ENCODE measurements at regions not wholly inside any gene's neighbourhood (a gene's known extent, or its start where the extent isn't known, plus 50 kb on each side); places are given as distances from the start of the nearest gene placed in this dataset.

DNA sequence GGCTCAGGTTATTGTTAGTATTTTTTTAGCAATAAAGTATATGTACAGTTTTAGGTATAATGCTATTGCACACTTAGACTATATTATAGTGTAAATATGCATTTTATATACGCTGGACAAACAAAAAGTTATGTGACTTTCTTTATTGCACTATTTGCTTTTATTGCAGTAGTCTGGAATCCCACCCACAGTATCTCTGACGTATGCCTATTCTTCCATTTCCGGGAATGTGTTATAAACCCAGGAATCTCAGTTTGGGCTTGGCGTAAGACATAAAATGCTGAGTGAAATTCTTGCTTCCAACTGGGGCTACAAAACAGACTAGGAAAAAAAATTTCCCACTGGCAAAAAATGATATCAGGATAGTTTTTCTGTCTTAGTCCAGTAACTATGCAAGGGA lies 119.1 kb downstream of the HTR1A start:
- intact Hi-C loops (cut with micrococcal nuclease; ENCODE audit: unreplicated experiment), result no loop called here
- CTCF ChIA-PET, result no interaction called here
- Mint-ChIP-seq H3K4me3 (ENCODE audit: low read depth, unreplicated experiment) (no peak overlapping the region), H3K4me1 (ENCODE audit: low read depth, unreplicated experiment) (no peaks in the 10 kb centered on the region), H3K36me3 (ENCODE audit: insufficient read depth, unreplicated experiment) (no peaks in the 10 kb centered on the region), H3K27me3 (ENCODE audit: unreplicated experiment) (no peaks in the 10 kb centered on the region), H3K9me3 (ENCODE audit: low read depth, unreplicated experiment) (peaks cover 8% of the 10 kb centered on the region), H3K27ac (ENCODE audit: unreplicated experiment) (no peak overlapping the region)
- TF ChIP-seq, protein P1, sequence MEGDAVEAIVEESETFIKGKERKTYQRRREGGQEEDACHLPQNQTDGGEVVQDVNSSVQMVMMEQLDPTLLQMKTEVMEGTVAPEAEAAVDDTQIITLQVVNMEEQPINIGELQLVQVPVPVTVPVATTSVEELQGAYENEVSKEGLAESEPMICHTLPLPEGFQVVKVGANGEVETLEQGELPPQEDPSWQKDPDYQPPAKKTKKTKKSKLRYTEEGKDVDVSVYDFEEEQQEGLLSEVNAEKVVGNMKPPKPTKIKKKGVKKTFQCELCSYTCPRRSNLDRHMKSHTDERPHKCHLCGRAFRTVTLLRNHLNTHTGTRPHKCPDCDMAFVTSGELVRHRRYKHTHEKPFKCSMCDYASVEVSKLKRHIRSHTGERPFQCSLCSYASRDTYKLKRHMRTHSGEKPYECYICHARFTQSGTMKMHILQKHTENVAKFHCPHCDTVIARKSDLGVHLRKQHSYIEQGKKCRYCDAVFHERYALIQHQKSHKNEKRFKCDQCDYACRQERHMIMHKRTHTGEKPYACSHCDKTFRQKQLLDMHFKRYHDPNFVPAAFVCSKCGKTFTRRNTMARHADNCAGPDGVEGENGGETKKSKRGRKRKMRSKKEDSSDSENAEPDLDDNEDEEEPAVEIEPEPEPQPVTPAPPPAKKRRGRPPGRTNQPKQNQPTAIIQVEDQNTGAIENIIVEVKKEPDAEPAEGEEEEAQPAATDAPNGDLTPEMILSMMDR (IDR thresholded peaks at IDR 0.05; ENCODE audit: unreplicated experiment), result no peak
- no TSS peak for BruUV-seq (replicated peaks)
- no peak for DNase-seq

DNA sequence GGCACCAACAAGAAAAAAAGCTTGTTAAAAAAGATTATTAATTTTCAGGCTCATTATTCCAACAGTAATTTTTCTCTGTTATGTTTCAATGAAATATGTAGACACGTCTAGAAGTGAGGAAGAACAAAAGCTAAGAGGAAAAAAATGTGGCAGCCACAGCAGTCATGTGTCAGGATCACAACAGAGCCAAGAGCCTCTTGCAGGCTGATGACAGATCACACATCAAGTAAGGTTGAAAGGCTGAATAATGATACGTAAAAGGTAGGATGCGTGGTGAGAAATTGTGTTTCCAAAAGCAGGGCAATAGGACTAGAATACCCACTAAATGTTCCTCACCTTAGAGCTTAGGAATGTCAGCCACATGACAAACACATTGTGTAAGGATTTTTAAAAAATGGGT lies 124.8 kb downstream of the HTR1A start:
- CTCF ChIA-PET, result no interaction called here
- no peak for DNase-seq
- no TSS peak for BruUV-seq (replicated peaks)
- Mint-ChIP-seq H3K27me3 (ENCODE audit: unreplicated experiment) (no peaks in the 10 kb centered on the region), H3K9me3 (ENCODE audit: low read depth, unreplicated experiment) (peaks cover 3% of the 10 kb centered on the region), H3K36me3 (ENCODE audit: insufficient read depth, unreplicated experiment) (no peaks in the 10 kb centered on the region), H3K4me1 (ENCODE audit: low read depth, unreplicated experiment) (no peaks in the 10 kb centered on the region), H3K4me3 (ENCODE audit: low read depth, unreplicated experiment) (no peak overlapping the region), H3K27ac (ENCODE audit: unreplicated experiment) (no peak overlapping the region)
- intact Hi-C loops (cut with micrococcal nuclease; ENCODE audit: unreplicated experiment), result loop anchor here (5.0 kb wide), 1 partner anchor 290 kb away; no protein-coding TSS in a partner anchor
- TF ChIP-seq, protein P1 (IDR thresholded peaks at IDR 0.05; ENCODE audit: unreplicated experiment), result no peak

DNA sequence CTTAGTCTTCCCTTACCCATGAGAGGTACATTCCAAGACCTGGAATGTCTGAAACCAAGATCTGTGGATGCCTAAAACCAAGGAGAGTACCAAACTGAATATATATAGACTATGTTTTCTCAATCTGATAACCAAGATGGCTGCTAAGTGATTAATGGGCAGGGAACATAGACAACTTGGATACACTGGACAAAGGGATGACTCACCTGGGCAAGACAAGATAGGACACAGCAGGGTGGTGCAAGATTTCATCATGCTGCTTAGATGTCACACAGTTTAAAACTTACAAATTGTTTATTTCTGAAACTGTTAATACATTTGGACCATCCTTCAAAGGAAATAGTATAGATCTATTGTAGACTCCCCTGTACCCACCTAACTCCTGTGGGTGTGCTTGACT lies 130.9 kb downstream of the HTR1A start:
- no peak overlapping the region for H3K27ac Mint-ChIP-seq (ENCODE audit: unreplicated experiment)
- H3K27me3 Mint-ChIP-seq (ENCODE audit: unreplicated experiment), result no peaks in the 10 kb centered on the region
- CTCF ChIA-PET, result no interaction called here
- BruUV-seq (replicated peaks), result no TSS peak
- no peaks in the 10 kb centered on the region for H3K4me1 Mint-ChIP-seq (ENCODE audit: low read depth, unreplicated experiment)
- peaks cover 4% of the 10 kb centered on the region for H3K9me3 Mint-ChIP-seq (ENCODE audit: low read depth, unreplicated experiment)
- no peak for DNase-seq
- H3K4me3 Mint-ChIP-seq (ENCODE audit: low read depth, unreplicated experiment), result no peak overlapping the region
- TF ChIP-seq, protein P1 (IDR thresholded peaks at IDR 0.05; ENCODE audit: unreplicated experiment), result no peak
- no peaks in the 10 kb centered on the region for H3K36me3 Mint-ChIP-seq (ENCODE audit: insufficient read depth, unreplicated experiment)
- intact Hi-C loops (cut with micrococcal nuclease; ENCODE audit: unreplicated experiment), result no loop called here

DNA sequence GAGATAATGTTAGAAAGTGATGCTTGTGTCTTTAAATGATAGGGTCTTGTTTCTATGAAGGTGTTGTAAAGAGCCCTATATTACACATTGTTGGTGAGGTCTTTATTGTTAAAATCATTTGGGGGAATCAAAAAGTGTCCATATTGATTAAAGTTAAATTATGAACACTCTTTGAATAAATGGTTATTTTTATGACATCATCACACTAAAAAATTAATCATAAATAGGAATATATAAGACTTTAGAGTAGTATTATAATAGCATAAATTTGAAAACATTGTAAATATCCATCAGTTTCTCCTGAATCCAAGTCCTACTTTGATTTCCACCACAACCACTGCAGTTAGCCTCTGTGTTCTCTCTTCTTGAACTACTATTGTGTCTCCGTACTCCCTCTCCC lies 136.3 kb downstream of the HTR1A start:
- CTCF ChIA-PET, result no interaction called here
- Mint-ChIP-seq H3K36me3 (ENCODE audit: insufficient read depth, unreplicated experiment) (no peaks in the 10 kb centered on the region), H3K27ac (ENCODE audit: unreplicated experiment) (no peak overlapping the region), H3K4me1 (ENCODE audit: low read depth, unreplicated experiment) (no peaks in the 10 kb centered on the region), H3K9me3 (ENCODE audit: low read depth, unreplicated experiment) (peaks cover 6% of the 10 kb centered on the region), H3K4me3 (ENCODE audit: low read depth, unreplicated experiment) (no peak overlapping the region), H3K27me3 (ENCODE audit: unreplicated experiment) (no peaks in the 10 kb centered on the region)
- no TSS peak for BruUV-seq (replicated peaks)
- DNase-seq, result no peak
- TF ChIP-seq, protein P1 (IDR thresholded peaks at IDR 0.05; ENCODE audit: unreplicated experiment), result no peak
- intact Hi-C loops (cut with micrococcal nuclease; ENCODE audit: unreplicated experiment), result no loop called here

Measured in Calu3 (cell line).